K562 (cell line): ENCODE measurements at regions not wholly inside any gene's neighbourhood (a gene's known extent, or its start where the extent isn't known, plus 50 kb on each side); places are given as distances from the start of the nearest gene placed in this dataset.

Experiments used
- ATAC-seq: fragments of 200-7000 bp; cut with Tn5 transposase; 3 replicates; pipeline ENCODE4 v1.9.1; 2020; ENCODE audit warnings: moderate library complexity
- BruUV-seq: library from RNA; stranded (reverse); fragments of 400-500 nt; replicated peaks from 2 replicates; lab custom pipeline; 2021; lab: Mats Ljungman, UMichigan
- CTCF ChIA-PET: fragments of 300-600 bp; formaldehyde crosslinking; extraction: SDS; loops from one replicate; lab custom pipeline; 2021; ENCODE audit warnings: low intra/inter-chr PET ratio; lab: Yijun Ruan, JAX
- POLR2A ChIA-PET: fragments of 300-600, 350-650 bp; sonication (Branson Sonifier 250); formaldehyde crosslinking; extraction: SDS; loops from one replicate; lab custom pipeline; 2021; ENCODE audit warnings: antibody characterized with exemption, inconsistent platforms; lab: Yijun Ruan, JAX
- DNase-seq, 4 experiments: peaks; one replicate each; pipeline versions ENCODE4 v3.0.0 to v3.0.0-alpha.2; 2011 to 2018; ENCODE audit warnings: low spot score in 3 of 4, mixed read lengths in 3 of 4; ENCODE audit errors: extremely low read depth in 1 of 4
- FAIRE-seq: peaks from 2 replicates; lab custom pipeline; 2011; peaks lifted over from hg19 to GRCh38; lab: Jason Lieb, UNC
- H2AFZ ChIP-seq: 2 replicates; pipeline ENCODE4 v1.6.0; 2011; ENCODE audit warnings: low read depth, low read length, control low read depth, inconsistent platforms
- H3K27ac ChIP-seq: fragments of 200-600 bp; 3 replicates; pipeline ENCODE4 v1.8.0; 2011; ENCODE audit warnings: low read depth, mild to moderate bottlenecking, control low read depth, inconsistent platforms, low read length, moderate library complexity, mixed read lengths; ENCODE audit errors: extremely low read depth
- H3K27me3 ChIP-seq, 2 experiments: fragments of 300-600 bp in 1 of 2; 2 replicates in 1 of 2; 3 replicates in 1 of 2; pipeline versions ENCODE4 v1.6.0 to v1.8.0; 2011; ENCODE audit warnings: inconsistent platforms in 2 of 2, low read length in 2 of 2, mild to moderate bottlenecking in 1 of 2, mixed read lengths in 1 of 2, moderate library complexity in 1 of 2; ENCODE audit not compliant: control insufficient read depth in 2 of 2, insufficient read depth in 2 of 2
- H3K36me3 ChIP-seq: fragments of 300-600 bp; 3 replicates; pipeline ENCODE4 v1.8.0; 2011; ENCODE audit warnings: mild to moderate bottlenecking, low read length, inconsistent platforms; ENCODE audit not compliant: control insufficient read depth, insufficient read depth
- H3K4me1 ChIP-seq, 2 experiments: fragments of 200-600 bp in 1 of 2; replicated peaks in 1 of 2; 2 replicates in 1 of 2; 3 replicates in 1 of 2; pipeline versions ENCODE4 v1.5.1 to v1.8.0; 2011; ENCODE audit warnings: inconsistent platforms in 2 of 2, low read length in 2 of 2, mild to moderate bottlenecking in 1 of 2, mixed read lengths in 1 of 2, moderate library complexity in 1 of 2; ENCODE audit not compliant: control insufficient read depth in 2 of 2, insufficient read depth in 2 of 2
- H3K4me2 ChIP-seq: 2 replicates; pipeline ENCODE4 v1.6.1; 2011; ENCODE audit warnings: low read length, control low read depth, inconsistent platforms, mixed read lengths; ENCODE audit not compliant: insufficient read depth
- H3K4me3 ChIP-seq: fragments of 200-600 bp; sonication (generic), shearing (Covaris generic); 2 replicates; pipeline ENCODE4 v1.5.1; 2016; ENCODE audit warnings: control low read depth, inconsistent platforms
- H3K79me2 ChIP-seq: fragments of 200-600 bp; 3 replicates; pipeline ENCODE4 v1.8.0; 2011; ENCODE audit warnings: low read length, inconsistent platforms; ENCODE audit not compliant: control insufficient read depth, insufficient read depth
- H3K9ac ChIP-seq, 2 experiments: 2 replicates each; pipeline versions ENCODE4 v1.6.0 to v1.6.1; 2011; ENCODE audit warnings: low read depth in 2 of 2, low read length in 2 of 2, control low read depth in 1 of 2, inconsistent platforms in 1 of 2, mild to moderate bottlenecking in 1 of 2, mixed read lengths in 1 of 2; ENCODE audit not compliant: insufficient read depth in 1 of 2
- H3K9me1 ChIP-seq: one replicate; pipeline ENCODE4 v1.6.0; 2011; ENCODE audit warnings: inconsistent platforms, mild to moderate bottlenecking, low read length, moderate library complexity; ENCODE audit not compliant: control insufficient read depth, insufficient read depth
- H3K9me3 ChIP-seq: replicated peaks from 2 replicates; pipeline ENCODE4 v1.5.1; 2011; ENCODE audit warnings: low read depth, low read length, inconsistent platforms; ENCODE audit not compliant: control insufficient read depth, insufficient read depth
- H4K20me1 ChIP-seq: replicated peaks from 2 replicates; pipeline ENCODE4 v1.6.1; 2011; ENCODE audit warnings: low read length, inconsistent platforms, mixed read lengths; ENCODE audit not compliant: control insufficient read depth, insufficient read depth
- KDM1A ChIP-seq, 2 experiments: fragments of 450-650 bp; IDR thresholded peaks; 2 replicates each; pipeline ENCODE4 v1.6.1; 2016; ENCODE audit warnings: mild to moderate bottlenecking in 2 of 2
- RCOR1 ChIP-seq, 2 experiments: IDR thresholded peaks; 2 replicates each; pipeline ENCODE4 v1.6.1; 2012; ENCODE audit warnings: low read depth in 2 of 2, low read length in 2 of 2, borderline replicate concordance in 1 of 2, improper control_type of control experiment in 1 of 2
- WGBS: fragments of 100-300 bp; shearing (Covaris generic); methylation state at CpG from one replicate; pipeline ENCODE4 v1.1.6; 2016; ENCODE audit warnings: low coverage, mixed read lengths; ENCODE audit not compliant: insufficient coverage; ENCODE audit errors: missing lambda C conversion rate; 5-methylcytosine and 5-hydroxymethylcytosine counted together
- in situ Hi-C: fragments of 300-500 bp; cut with MboI; formaldehyde crosslinking; loops from 4 replicates; pipeline ENCODE4 v1.15.0; 2018; ENCODE audit warnings: inconsistent platforms, mixed read lengths
- intact Hi-C: fragments of 100-400 bp; cut with micrococcal nuclease; formaldehyde crosslinking; loops from 2 replicates; pipeline ENCODE4 v1.14.2; 2022
- TF ChIP-seq, protein P1 (sequence below): fragments of 450-650 bp; IDR thresholded peaks from 2 replicates; pipeline ENCODE4 v1.6.1; 2017; ENCODE audit warnings: mild to moderate bottlenecking, moderate library complexity

DNA sequence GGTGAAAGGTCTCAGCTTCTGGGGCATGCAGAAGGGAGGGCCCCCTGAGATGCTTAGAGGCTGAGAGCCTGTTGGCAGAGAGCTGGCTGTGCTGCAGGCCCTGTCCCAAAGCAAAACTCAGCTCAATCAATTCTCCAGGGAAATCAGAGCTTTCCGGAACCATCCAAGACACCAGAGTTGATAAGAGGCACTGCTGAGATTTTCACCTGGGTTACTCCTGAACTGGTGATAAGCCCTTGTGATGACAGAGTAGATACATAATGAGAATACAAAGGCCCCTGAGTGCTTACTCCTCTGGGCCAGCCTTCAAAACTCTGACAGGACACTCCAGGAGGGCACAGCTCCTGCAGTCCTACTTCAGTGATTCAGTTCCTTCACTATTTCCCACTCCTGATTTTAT, 63.9 kb downstream of the ARL6IP4 start:
- Histone ChIP-seq H3K27me3 (no peaks in the 10 kb centered on the region), H3K36me3 (no peaks in the 10 kb centered on the region), H2AFZ (no peak overlapping the region), H3K9ac (no peak overlapping the region), H3K4me1 (no peaks in the 10 kb centered on the region; a peak in 1 of 5 replicates), H3K4me3 (no peak overlapping the region), H3K4me2 (no peak overlapping the region), H3K27ac (no peak overlapping the region), H3K9me1 (no peaks in the 10 kb centered on the region)
- intact Hi-C loops (loop anchor here (5.0 kb wide), 1 partner anchor 188 kb away; the partner anchor contains the start of genes MPHOSPH9 and MTRFR), in situ Hi-C loops (no loop called here)
- BruUV-seq = no TSS peak
- no peak for DNase-seq
- no peak for FAIRE-seq
- POLR2A ChIA-PET = interaction anchor here (0.7 to 2.6 kb wide), 4 partner anchors 11 to 1232 kb away, joined by 3 to 10 read pairs (median 4); no protein-coding TSS in a partner anchor
- no peak for ATAC-seq
- TF ChIP-seq KDM1A (IDR thresholded peaks at IDR 0.05) (peak; percentile 81 to 83), RCOR1 (IDR thresholded peaks at IDR 0.05; ENCODE audit: borderline replicate concordance in 1 of 2, low read depth in 2 of 2, low read length in 2 of 2) (peak in 1 of 2 experiments; percentile 76; a peak in 2 of 4 replicates)
- TF ChIP-seq, protein P1, sequence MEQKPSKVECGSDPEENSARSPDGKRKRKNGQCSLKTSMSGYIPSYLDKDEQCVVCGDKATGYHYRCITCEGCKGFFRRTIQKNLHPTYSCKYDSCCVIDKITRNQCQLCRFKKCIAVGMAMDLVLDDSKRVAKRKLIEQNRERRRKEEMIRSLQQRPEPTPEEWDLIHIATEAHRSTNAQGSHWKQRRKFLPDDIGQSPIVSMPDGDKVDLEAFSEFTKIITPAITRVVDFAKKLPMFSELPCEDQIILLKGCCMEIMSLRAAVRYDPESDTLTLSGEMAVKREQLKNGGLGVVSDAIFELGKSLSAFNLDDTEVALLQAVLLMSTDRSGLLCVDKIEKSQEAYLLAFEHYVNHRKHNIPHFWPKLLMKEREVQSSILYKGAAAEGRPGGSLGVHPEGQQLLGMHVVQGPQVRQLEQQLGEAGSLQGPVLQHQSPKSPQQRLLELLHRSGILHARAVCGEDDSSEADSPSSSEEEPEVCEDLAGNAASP = no peak
- TF ChIP-seq, all 486 proteins: peak for 2
- Histone ChIP-seq H3K79me2 (no peaks in the 10 kb centered on the region), H3K9me3 (no peaks in the 10 kb centered on the region), H4K20me1 (no peaks in the 10 kb centered on the region; the same call in 1 of the 2 replicates)
- CTCF ChIA-PET = no interaction called here
- WGBS = 13% methylated on average over 1 of the region's 1 CpG
